NCI-H748 (cell line): ENCODE measurements at regions not wholly inside any gene's neighbourhood (a gene's known extent, or its start where the extent isn't known, plus 50 kb on each side); places are given as distances from the start of the nearest gene placed in this dataset.
"Not testable (repeated sequence)": the region's sequence is repeated elsewhere in the genome, so short reads cannot be mapped to it uniquely, and the experiment has no call there.

ENCODE experiments used
- DNase-seq: peaks from one replicate; lab custom pipeline; 2025; ENCODE audit not compliant: unreplicated experiment; lab: John Stamatoyannopoulos, UW

GRCh38 chr13:90585392-90585791 lies 762.1 kb upstream of the MIR17HG start:
- no peak for DNase-seq

- no peak for DNase-seq
Observed at GRCh38 chr13:90591260-90591926, 756.1 kb upstream of the MIR17HG start.

- DNase-seq = no peak
Observed at GRCh38 chr13:90591927-90592268, 755.6 kb upstream of the MIR17HG start.

GRCh38 chr13:90592943-90593342 lies 754.5 kb upstream of the MIR17HG start:
- no peak for DNase-seq

GRCh38 chr13:90594681-90595080 lies 752.8 kb upstream of the MIR17HG start:
- no peak for DNase-seq

- DNase-seq = no peak
Observed at GRCh38 chr13:90605664-90606063, 741.8 kb upstream of the MIR17HG start.

GRCh38 chr13:90606921-90607320 lies 740.6 kb upstream of the MIR17HG start:
- not testable (repeated sequence) for DNase-seq

GRCh38 chr13:90612391-90612790 lies 735.1 kb upstream of the MIR17HG start:
- no peak for DNase-seq

- DNase-seq = no peak
Observed at GRCh38 chr13:90613076-90613795, 734.3 kb upstream of the MIR17HG start.

- no peak for DNase-seq
Observed at GRCh38 chr13:90615236-90615635, 732.3 kb upstream of the MIR17HG start.

- DNase-seq = no peak
Observed at GRCh38 chr13:90615767-90616166, 731.7 kb upstream of the MIR17HG start.

- peak; percentile 38 for DNase-seq
Observed at GRCh38 chr13:90618133-90618532, 729.4 kb upstream of the MIR17HG start.

GRCh38 chr13:90622541-90622940 lies 724.9 kb upstream of the MIR17HG start:
- DNase-seq = no peak

GRCh38 chr13:90623318-90624011 lies 724.0 kb upstream of the MIR17HG start:
- no peak for DNase-seq

GRCh38 chr13:90627813-90628212 lies 719.7 kb upstream of the MIR17HG start:
- DNase-seq = no peak

- DNase-seq = no peak
Observed at GRCh38 chr13:90628471-90628870, 719.0 kb upstream of the MIR17HG start.

- no peak for DNase-seq
Observed at GRCh38 chr13:90630716-90631115, 716.8 kb upstream of the MIR17HG start.

GRCh38 chr13:90632184-90632583 lies 715.3 kb upstream of the MIR17HG start:
- no peak for DNase-seq

GRCh38 chr13:90633849-90634248 lies 713.6 kb upstream of the MIR17HG start:
- DNase-seq = no peak

- no peak for DNase-seq
Observed at GRCh38 chr13:90640976-90641375, 706.5 kb upstream of the MIR17HG start.

GRCh38 chr13:90641884-90642283 lies 705.6 kb upstream of the MIR17HG start:
- no peak for DNase-seq

- no peak for DNase-seq
Observed at GRCh38 chr13:90645582-90645981, 701.9 kb upstream of the MIR17HG start.
